SIG-M5 treated with dmso at 0.1 percent for 504 hours (cell line): ENCODE measurements at regions not wholly inside any gene's neighbourhood (a gene's known extent, or its start where the extent isn't known, plus 50 kb on each side); places are given as distances from the start of the nearest gene placed in this dataset.
"Not testable (repeated sequence)": the region's sequence is repeated elsewhere in the genome, so short reads cannot be mapped to it uniquely, and the experiment has no call there.

Experiments used
- DNase-seq: peaks from one replicate; lab custom pipeline; 2025; ENCODE audit not compliant: unreplicated experiment; lab: John Stamatoyannopoulos, UW

DNA sequence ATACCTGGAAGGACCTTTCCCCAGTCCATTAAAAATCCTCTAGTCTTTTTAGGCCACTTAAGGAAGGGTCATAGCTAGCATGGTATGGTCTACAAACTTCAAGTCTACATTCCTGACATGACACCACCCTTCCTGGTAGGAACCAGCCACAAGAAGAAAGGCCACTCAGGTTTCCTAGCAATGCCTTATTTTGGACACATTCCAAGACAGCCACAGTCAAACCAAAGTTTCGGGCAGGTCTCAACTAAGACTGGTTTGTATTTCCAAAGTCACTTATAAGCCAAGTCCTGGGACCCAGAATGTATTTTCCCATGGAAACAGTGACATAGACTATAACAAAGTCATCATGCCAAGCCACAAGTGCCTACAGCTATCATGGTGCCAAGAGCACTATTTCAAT is 50.6 kb upstream of the SLC44A3 start:
- DNase-seq: no peak

DNA sequence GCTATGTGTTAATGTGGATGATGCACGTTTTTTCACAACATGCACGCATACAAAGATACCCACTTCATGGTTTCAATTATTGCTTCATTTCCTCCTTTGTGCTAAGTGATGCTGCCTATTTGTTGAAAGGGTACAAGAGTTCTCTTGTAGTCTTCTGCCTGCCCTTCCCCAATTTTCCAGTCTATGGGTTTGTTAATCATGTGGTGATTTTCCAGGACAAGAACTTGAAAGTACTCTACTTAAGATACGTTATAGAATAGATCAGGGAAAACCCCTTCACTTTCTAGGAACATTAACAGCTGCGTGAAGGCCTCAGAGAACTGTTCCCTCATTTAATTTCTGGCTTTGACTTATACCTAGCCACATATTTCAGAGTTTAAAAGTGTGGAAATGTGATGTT is 52.1 kb upstream of the SLC44A3 start:
- peak; percentile 75 for DNase-seq

DNA sequence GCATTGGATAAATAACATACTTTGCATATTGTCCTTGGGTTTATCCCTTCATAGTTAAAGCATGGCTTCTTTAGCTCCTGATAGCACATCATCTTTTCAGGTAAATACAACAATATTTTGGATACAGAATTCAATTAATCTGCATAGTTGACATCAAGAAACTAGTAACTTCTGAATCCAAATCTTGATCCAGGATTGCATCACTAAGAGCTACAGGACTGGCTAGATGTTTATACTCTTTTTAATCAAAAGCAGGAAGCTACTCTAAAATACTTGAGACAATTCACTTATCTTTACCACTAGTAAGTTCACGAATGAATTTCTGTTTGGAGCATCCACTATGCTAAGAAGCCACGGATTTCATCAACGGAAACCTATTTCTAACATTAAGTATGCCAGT is 54.2 kb upstream of the SLC44A3 start:
- DNase-seq: no peak

DNA sequence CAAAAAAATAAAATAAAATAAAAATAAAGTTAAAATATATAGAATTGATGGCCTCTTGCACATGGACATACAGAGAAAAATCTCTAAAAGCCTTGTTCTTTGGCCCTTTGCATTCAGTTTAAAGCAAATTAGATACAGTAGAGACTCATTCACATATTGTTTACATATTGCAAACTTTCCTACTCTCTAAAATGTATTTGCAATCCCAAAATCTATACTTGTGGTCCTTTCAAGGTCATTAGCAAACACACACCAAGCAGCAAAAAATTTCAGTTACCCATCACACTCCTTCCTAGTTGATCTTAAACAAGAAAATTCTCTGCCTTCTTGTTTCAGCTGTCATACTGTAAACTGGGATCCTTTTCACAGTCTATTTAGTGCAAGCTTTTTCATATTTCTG is 61.0 kb upstream of the SLC44A3 start:
- no peak for DNase-seq

DNA sequence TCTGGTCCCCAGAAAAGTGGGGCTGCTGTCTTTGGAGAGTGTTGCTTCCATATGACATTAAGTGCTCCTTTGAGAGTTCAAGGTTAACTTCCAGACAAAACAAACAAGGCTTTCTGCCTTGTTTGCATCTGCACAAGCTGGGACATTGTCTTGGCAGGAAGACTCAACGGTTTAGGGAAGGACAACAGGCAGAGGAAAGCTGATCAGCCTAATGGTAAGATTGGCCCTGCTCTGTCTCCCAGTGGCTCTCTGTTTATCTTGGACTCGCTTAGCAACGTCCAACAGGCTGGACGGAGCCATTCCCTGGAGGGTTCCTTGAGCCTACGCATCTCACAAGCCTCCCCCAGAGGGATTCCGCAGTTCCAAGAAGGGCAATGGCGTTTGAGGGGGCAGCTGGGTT is 62.2 kb upstream of the SLC44A3 start:
- no peak for DNase-seq

DNA sequence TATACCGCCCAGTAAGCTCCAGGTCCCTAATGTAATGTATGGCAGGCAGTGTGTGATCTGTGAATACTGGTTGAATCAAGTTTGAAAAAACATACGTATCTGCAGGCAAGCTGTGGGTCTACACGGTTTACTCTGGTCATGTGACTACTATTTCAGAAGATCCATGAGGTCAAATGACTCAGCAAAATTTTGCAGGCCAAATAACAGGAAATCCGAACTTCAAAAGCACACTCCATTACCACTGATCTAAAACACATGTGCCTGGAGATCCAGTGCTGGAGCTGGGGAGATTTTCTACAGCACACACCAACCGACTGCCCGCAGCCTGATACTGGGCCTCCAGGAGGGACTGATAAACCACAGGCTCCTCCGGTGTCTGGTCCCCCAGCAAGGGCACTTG is 64.5 kb upstream of the SLC44A3 start:
- peak; percentile 33 for DNase-seq

DNA sequence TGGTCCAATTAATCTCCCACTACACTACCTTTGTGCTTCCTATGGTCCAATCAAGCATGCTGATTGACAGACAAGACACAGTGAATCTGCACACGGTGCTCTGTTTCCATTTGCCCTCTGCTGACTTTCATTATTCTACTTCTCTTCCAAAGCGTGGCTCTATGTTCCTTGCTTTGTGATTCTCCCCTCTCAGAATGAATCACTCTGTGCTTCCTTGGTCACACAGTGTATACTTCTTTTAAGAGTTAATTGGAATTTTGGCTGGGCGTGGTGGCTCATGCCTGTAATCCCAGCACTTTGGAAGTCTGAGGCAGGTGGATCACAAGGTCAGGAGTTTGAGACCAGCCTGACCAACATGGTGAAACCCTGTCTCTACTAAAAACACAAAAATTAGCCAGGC is 65.1 kb upstream of the SLC44A3 start:
- DNase-seq: not testable (repeated sequence)

DNA sequence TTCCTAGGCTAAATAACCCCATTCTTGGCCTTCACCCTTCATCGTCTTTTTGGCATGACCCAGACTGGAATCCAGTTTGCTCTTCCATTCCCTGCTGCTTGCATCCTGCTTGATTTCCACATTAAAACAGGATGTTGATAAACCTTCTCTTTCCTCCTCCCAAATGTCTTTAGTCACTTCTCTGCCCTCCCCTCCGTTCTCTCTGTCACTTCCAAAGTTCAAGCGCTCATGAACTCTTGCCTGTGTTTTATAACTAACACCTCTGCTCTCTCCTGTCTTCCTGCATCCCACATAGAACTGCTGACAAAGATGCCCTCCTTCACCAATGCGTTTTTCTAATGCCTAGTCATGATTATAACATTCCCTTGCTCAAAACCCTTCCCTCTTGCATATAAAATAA is 65.6 kb upstream of the SLC44A3 start:
- DNase-seq: no peak

DNA sequence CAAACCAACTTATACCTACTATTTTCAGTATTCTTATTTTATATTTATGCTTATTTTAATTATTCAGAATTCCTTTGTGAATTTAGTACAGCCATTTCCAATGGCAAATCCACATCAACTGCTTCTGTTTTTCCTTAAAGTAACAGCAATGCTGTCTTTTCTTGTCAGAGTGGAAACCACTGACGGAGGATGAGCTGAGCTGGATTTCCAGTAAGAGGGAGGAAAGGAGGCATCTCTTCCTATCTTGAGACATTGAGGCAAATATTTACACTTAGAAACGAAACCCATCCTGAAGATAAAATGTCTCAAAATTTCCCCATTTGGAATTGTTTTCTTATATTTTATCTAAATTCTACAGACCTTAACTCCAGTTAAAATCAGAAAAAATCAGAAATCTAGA is 66.1 kb upstream of the SLC44A3 start:
- no peak for DNase-seq

DNA sequence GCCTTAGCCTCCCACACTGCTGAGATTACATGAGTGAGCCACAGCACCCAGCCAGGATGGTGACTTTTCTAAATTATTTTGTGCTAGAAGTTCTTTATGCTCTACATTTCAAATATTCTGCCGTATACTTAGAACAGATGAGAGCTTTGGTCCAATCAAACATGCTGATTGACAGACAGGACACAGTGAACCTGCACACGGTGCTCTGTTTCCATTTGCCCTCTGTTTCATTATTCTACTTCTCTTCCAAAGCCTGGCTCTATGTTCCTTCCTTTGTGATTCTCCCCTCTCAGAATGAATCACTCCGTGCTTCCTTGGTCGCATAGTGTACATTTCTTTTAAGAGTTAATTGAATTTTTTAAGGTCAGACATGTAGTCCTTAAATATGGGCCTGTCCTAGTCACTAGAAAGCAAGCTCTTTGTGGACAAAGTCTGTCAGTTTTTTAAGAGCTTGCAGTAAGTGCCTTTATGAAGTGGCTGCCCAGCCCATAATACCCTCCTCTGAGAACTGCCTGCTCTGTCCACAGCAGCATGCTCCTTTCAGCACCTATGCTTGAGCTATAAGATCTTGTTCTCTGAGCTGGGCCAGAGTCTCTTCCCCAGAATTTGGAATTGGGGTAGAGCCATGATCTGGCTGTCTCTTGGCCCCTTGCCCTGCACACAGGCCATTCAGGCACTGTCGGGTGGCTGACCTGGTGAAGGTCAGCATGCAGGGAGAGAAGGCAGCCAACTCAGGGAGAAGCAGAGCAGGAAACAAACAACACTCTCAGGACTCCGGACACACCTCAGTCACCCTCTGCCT is 66.8 kb upstream of the SLC44A3 start:
- DNase-seq: no peak

DNA sequence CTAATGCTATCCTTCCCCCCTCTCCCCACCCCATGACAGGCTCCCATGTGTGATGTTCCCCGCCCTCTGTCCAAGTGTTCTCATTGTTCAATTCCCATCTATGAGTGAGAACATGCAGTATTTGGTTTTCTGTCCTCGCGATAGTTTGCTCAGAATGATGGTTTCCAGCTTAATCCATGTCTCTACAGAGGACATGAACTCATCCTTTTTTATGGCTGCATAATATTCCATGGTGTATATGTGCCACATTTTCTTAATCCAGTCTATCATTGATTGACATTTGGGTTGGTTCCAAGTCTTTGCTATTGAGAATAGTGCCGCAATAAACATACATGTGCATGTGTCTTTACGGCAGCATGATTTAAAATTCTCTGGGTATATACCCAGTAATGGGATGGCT is 68.7 kb upstream of the SLC44A3 start:
- not testable (repeated sequence) for DNase-seq

DNA sequence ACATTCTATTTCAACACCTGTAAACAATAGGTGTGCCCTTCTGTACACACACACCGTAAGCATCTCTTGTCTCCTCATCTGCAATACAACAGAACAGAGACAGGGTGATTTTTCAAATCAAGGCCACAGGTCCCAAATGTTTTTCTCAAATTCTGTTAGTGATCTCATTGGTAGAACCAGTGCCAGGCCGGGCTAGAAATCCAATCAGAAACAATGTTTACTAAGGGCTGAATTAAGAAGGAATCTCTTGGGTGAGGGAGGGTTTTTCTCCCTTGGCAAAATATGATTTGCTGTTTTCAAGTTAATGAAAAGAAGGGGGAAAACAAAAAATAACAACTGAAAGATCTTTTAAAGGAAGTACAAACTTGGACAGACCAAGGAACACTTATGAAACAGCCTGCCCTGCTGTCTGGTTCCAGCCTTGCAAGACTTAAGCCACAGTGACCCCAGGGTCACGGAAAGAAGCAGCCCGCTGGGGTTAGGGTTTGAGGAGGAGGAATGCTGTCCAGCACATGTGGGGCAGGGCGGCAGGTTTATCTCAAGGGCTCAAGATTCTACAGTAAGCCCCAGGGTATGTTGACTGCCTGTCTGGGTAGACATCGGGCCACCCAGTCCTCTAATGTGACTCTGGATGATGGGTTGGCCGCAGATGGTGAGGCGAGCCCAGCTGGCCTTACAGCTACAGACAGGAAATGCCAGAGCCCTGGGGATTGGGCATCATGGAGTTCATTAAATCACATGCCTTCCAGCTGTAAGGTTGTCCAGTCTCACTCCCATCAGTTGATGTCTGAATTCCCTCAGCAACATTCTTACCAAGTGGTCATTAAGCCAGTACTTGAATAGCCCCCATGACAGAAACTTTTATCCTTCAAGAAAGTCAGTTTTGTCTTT is 73.3 kb upstream of the SLC44A3 start:
- DNase-seq: peak; percentile 21

DNA sequence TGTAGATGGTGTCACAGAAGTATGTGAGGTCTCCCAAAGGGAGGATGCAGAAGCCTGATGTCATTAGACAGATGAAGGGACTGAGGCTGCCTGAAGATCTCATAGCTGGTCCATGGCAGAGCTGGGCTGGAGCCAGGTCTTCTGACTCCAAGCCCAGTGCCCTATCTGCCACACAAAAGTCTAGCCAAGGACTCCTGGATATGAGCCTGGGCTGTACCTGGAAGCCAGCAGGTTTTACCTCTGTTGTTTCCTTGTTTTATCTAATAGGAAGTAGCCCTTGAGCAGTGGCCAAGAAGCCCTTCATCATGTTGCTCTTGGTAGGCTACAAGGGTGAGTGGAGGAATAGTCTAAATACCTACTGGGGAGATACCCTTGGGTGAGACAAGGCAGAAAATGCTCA is 74.4 kb upstream of the SLC44A3 start:
- no peak for DNase-seq

DNA sequence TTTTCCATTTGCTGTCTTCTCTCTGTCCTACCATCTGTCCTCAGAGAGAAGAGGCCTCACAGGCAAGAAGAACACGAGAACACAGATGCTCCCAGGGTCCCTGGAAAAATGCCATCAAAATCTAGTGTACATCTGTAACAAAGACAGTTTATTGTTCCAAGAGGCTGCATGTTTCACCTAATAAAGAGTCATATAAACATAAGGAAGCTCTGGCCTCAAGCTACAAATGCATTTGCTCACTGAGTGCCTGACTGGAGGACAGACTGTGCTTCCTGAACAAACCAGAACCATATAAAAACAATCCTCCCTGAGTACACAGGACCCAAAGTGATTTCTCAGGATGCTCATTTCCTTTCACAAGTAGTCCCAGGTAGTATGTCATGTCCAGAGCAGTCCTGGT is 76.3 kb upstream of the SLC44A3 start:
- no peak for DNase-seq

DNA sequence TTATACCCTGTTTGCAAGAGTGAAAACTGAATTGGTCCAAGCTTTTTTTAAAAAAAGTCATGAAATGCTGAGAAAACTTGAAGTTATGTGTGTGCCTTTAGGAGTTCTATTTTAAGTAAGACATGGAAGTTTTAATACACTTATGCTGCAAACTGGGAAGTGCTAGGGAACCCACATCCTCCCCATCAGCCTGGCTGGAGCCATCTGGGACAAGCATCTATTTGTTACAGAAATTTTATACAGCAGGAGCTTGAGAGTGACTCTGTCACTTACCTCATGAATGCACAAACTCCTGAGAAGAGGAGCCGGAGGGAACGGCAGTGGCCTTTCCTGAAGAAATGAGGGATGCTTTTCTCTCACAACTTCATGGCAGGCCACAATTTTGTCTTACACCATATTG is 78.2 kb upstream of the SLC44A3 start:
- no peak for DNase-seq

DNA sequence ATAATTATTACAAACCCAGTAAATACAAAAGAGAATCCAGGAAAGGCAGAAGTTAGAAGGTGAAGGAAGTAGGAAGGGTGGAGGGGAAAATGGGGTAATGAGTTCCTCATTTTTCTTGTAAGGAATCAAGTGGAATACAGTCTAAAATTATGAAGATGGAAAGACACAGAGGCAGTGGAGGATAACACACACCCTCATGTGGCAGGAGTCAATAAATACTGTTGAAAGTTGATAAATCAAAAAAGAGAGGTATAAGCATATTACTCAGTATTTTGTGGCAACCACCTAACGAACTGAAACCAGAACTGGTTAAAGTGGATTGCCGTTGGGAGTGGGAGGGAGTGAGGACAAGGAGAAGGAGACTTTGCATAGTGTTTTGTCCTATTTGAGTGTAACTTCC is 78.6 kb upstream of the SLC44A3 start:
- peak; percentile 10 for DNase-seq

DNA sequence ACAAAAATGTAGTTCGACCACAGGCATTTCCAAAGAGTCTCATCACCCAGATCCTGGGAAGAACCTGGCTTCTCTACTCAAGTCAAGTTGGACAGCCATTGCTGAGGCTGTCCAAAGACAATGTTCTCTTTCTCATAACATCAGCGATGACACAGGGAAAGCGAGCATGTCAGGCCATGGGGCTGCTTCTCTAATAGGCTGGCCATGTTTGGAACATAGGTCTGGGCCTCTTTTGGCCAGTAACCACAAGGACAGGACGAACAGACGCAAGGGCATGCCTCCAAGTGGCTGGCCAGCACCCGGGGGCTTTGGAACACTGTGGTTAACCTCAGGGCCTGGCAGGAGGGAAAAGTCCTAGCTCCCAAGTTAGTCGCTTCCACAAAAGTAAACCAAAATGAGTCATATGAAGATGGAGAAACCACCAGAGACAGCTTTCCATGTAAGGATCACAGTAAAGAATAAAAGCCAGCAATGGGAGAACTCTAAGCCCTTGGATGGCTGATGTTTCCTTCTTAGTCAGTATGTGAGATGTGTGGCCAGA is 80.6 kb upstream of the SLC44A3 start:
- no peak for DNase-seq

DNA sequence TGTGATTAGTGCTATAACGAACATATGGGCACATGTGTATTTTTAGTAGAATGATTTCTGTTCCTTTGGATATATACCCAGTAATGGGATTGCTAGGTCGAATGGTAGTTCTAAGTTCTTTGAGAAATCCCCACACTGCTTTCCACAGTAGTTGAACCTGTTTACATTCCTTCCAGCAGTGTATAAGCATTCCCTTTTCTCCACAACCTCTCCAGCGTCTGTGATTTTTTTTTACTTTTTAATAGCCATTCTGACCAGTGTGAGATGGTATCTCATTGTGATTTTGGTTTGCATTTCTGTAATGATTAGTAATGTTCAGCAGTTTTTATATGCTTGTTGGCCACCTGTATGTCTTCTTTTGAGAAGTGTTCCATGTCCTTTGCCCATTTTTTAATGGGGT is 81.8 kb upstream of the SLC44A3 start:
- no peak for DNase-seq

DNA sequence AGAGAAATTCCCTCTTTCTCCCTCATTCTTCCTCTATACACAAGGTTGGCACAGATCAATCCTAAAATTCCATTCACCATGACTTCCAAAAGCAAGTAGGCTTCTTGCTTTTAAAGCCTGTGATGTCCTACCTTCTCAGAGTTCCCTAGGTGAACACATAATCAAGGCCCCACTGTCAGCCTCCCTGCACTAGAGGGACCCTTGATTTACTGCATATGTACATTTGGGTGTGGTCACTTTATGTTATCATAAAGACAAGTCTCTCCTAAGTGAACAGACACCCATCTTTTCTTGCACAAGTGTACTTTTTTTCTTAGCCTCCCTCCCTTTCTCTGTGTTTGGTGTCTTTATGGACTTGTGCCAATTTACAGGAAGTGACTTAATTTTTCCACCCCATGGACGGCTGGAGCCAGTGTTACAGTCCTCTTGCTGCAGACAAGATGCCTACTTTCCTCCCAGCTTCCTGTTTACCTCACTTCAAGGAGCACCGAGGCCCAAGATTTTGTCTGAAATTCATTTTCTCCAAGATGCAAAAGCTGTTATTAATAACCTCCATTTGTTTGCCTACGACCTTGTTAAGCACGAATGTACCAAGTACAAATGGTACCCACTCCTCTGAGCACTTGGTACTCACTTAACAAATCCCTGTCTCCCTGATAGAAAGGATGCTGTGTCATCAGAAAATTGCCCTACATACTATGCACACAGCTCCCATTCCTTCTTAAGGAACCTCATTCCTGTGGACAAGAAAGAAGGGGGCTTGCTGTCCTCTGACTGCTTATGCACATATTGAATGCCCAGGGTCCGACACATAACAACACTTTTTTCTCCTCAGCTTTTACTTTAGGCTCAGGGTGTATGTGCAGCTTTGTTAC is 82.8 kb upstream of the SLC44A3 start:
- peak; percentile 24 for DNase-seq

DNA sequence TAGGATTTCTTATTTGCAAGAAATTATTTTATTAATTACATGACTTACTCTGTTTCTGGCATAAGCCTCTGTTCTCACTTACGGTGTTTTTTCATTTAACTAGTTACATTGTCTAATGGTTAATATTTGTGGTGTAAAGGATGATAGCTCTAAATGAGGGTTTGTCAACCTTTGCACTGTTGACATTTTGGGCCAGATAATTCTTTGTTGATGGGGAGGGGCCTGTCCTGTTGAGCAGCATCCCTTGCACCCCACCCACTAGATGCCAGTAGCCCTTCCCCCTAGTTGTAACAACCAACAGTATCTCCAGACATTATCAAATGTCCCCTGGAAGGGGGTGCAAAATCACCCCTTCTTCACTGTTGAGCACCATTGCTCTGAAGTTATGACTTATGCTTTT is 83.6 kb upstream of the SLC44A3 start:
- DNase-seq: no peak

DNA sequence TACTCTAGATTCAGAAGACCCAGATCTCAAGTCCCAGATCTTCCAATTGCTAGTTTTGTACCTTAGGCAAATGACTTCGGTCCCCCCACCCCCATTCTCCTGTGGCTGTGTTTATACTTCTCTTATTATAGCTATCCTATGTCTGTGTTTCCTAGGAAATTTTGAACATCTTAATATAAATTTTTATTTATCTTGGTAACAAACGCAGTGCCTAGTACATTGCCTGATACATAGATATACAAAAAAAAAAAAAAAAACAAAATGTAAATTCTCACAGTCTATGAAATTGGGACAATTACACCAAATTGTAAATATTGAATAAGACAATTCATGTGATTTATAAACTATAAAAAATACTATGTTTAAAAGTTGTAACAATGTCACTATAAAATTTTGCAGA is 84.1 kb upstream of the SLC44A3 start:
- no peak for DNase-seq
